SIG-M5 (cell line): ENCODE measurements at regions not wholly inside any gene's neighbourhood (a gene's known extent, or its start where the extent isn't known, plus 50 kb on each side); places are given as distances from the start of the nearest gene placed in this dataset.
"Not testable (repeated sequence)": the region's sequence is repeated elsewhere in the genome, so short reads cannot be mapped to it uniquely, and the experiment has no call there.

Experiments used
- DNase-seq: peaks from one replicate; lab custom pipeline; 2025; lab: John Stamatoyannopoulos, UW

GRCh38 chr3:104920512-104920911 lies 446.2 kb upstream of the ALCAM start:
- DNase-seq, result no peak

GRCh38 chr3:104933972-104934371 lies 432.7 kb upstream of the ALCAM start:
- no peak for DNase-seq

- DNase-seq, result no peak
Measured at GRCh38 chr3:104935613-104936012, 431.1 kb upstream of the ALCAM start.

- DNase-seq, result no peak
Measured at GRCh38 chr3:104939196-104939595, 427.5 kb upstream of the ALCAM start.

GRCh38 chr3:104941785-104942184 lies 424.9 kb upstream of the ALCAM start:
- no peak for DNase-seq

GRCh38 chr3:104943974-104944373 lies 422.7 kb upstream of the ALCAM start:
- no peak for DNase-seq

- DNase-seq, result no peak
Measured at GRCh38 chr3:104947943-104948342, 418.8 kb upstream of the ALCAM start.

GRCh38 chr3:104949810-104950209 lies 416.9 kb upstream of the ALCAM start:
- DNase-seq, result not testable (repeated sequence)

GRCh38 chr3:104951426-104951825 lies 415.3 kb upstream of the ALCAM start:
- DNase-seq, result no peak

GRCh38 chr3:104952146-104952972 lies 414.4 kb upstream of the ALCAM start:
- DNase-seq, result no peak

- DNase-seq, result no peak
Measured at GRCh38 chr3:104956620-104957345, 409.9 kb upstream of the ALCAM start.

GRCh38 chr3:104960579-104960978 lies 406.1 kb upstream of the ALCAM start:
- no peak for DNase-seq

GRCh38 chr3:104961851-104962250 lies 404.9 kb upstream of the ALCAM start:
- DNase-seq, result no peak

- no peak for DNase-seq
Measured at GRCh38 chr3:104974316-104974715, 392.4 kb upstream of the ALCAM start.

- DNase-seq, result no peak
Measured at GRCh38 chr3:104977719-104978118, 389.0 kb upstream of the ALCAM start.

- no peak for DNase-seq
Measured at GRCh38 chr3:104982130-104982529, 384.6 kb upstream of the ALCAM start.

GRCh38 chr3:104987859-104988258 lies 378.9 kb upstream of the ALCAM start:
- DNase-seq, result no peak

- DNase-seq, result no peak
Measured at GRCh38 chr3:104988496-104988895, 378.2 kb upstream of the ALCAM start.

GRCh38 chr3:104989878-104990277 lies 376.8 kb upstream of the ALCAM start:
- DNase-seq, result no peak

- no peak for DNase-seq
Measured at GRCh38 chr3:104990758-104991157, 376.0 kb upstream of the ALCAM start.

- DNase-seq, result no peak
Measured at GRCh38 chr3:104992676-104993075, 374.0 kb upstream of the ALCAM start.

- no peak for DNase-seq
Measured at GRCh38 chr3:105006164-105006563, 360.5 kb upstream of the ALCAM start.

GRCh38 chr3:105013657-105014056 lies 353.1 kb upstream of the ALCAM start:
- no peak for DNase-seq
